ENCODE measurements at regions not wholly inside any gene's neighbourhood (a gene's known extent, or its start where the extent isn't known, plus 50 kb on each side); places are given as distances from the start of the nearest gene placed in this dataset.

DNA sequence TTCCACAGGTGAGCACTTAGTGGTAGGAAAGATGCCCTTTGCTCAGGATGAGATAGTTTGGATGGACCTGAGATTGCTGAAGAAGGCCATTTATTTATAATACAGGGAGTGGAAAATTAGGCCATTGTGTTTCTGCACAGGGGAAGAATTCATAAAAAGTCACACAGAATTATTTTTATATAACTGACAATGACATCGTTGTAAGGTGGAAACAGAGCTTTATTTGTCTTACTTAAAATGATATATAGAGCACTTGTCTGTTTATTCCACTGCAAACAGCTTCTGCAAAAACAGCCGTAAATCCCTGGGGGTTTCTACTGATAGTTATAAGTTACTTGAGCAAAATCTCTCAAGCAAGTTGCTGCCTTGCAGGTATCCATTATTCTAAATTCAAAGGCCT, 158.1 kb upstream of the ZNF521 start:
- 43% methylated on average over 2 of the region's 2 CpGs for WGBS
- TF ChIP-seq, protein P1, sequence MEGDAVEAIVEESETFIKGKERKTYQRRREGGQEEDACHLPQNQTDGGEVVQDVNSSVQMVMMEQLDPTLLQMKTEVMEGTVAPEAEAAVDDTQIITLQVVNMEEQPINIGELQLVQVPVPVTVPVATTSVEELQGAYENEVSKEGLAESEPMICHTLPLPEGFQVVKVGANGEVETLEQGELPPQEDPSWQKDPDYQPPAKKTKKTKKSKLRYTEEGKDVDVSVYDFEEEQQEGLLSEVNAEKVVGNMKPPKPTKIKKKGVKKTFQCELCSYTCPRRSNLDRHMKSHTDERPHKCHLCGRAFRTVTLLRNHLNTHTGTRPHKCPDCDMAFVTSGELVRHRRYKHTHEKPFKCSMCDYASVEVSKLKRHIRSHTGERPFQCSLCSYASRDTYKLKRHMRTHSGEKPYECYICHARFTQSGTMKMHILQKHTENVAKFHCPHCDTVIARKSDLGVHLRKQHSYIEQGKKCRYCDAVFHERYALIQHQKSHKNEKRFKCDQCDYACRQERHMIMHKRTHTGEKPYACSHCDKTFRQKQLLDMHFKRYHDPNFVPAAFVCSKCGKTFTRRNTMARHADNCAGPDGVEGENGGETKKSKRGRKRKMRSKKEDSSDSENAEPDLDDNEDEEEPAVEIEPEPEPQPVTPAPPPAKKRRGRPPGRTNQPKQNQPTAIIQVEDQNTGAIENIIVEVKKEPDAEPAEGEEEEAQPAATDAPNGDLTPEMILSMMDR (IDR thresholded peaks at IDR 0.05), result no peak
- no peak for TF ChIP-seq POLR2A (IDR thresholded peaks at IDR 0.05)
- TF ChIP-seq POLR2AphosphoS5 (IDR thresholded peaks at IDR 0.05), result no peak
- Histone ChIP-seq H3K27ac (no peak overlapping the region), H3K27me3 (replicated peaks; ENCODE audit: insufficient read depth) (no peaks in the 10 kb centered on the region), H3K4me1 (replicated peaks) (no peaks in the 10 kb centered on the region), H3K36me3 (no peaks in the 10 kb centered on the region), H3K4me3 (no peak overlapping the region), H3K9me3 (no peaks in the 10 kb centered on the region)
- no peak for DNase-seq (ENCODE audit: low spot score)
- intact Hi-C loops (cut with DNase I), result no loop called here

DNA sequence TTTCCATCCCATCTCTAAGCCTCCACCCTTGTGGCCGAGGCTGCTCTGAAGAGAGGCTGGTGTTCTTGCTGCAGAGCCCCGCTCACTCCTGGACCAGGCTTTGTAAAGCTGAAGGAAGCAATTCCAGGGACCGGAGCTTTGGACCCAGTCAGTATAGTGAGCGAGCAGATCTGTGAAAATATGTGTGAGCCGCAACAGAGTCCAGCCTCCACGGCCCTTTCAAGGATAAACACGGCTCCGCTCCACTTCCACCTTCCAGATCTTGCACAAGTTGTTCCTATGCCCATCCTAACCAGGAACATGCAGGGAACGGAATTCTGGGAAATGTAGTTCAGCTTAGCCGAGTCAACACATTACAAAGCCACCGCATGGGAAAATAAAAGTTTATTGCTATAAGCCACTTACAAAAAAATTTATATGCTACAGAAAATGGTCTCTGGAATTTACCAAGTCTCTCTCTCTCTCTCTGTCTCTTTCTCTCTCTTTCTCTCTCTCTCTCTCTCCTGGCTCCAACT, 151.7 kb upstream of the ZNF521 start:
- H3K4me3 ChIP-seq, result peak overlapping the region in 1 of 2 donors; percentile 16
- H3K36me3 ChIP-seq, result no peaks in the 10 kb centered on the region
- TF ChIP-seq, protein P1 (IDR thresholded peaks at IDR 0.05), result no peak
- peak; percentile 85 for TF ChIP-seq POLR2AphosphoS5 (IDR thresholded peaks at IDR 0.05)
- no peaks in the 10 kb centered on the region for H3K4me1 ChIP-seq (replicated peaks)
- no peaks in the 10 kb centered on the region for H3K9me3 ChIP-seq
- H3K27me3 ChIP-seq (replicated peaks; ENCODE audit: insufficient read depth), result no peaks in the 10 kb centered on the region
- intact Hi-C loops (cut with DNase I), result no loop called here
- DNase-seq (ENCODE audit: low spot score), result peak; percentile 28
- 4% methylated on average over 11 of the region's 11 CpGs for WGBS
- H3K27ac ChIP-seq, result no peak overlapping the region

DNA sequence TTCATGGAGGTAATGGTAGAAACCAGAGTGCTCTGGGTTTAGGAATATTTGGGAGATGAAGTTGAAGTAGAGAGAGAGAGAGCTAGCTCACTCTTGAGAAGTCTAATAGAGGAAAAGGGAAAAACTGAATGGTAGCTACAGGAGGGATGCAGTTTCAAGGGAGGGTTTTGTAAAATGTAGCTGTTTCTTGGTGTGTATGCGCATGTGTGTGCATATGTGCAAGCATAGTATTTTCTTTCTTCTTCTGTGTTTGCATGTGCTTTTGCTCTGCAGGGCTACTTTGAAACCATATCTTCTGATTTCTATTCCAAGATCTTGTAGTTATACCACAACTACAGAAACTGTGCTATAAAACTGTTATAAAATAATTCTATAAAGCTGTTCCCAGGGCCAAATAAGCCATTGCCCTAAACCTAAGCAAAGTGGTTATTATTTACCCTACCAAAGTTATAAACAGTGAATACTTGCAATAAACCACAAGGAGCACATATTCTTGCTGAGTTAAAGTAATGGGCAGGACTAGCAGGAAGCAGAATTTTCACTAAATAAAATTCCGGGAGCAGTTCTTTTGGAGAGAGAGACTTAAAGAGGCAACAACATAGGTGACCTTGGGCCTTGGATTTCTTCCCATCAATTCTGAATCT, 145.3 kb upstream of the ZNF521 start:
- DNase-seq (ENCODE audit: low spot score), result no peak
- no peak overlapping the region for H3K4me3 ChIP-seq
- H3K36me3 ChIP-seq, result no peaks in the 10 kb centered on the region
- 80% methylated on average over 2 of the region's 2 CpGs for WGBS
- H3K4me1 ChIP-seq (replicated peaks), result no peaks in the 10 kb centered on the region
- intact Hi-C loops (cut with DNase I), result no loop called here
- H3K9me3 ChIP-seq, result no peaks in the 10 kb centered on the region
- TF ChIP-seq POLR2AphosphoS5 (IDR thresholded peaks at IDR 0.05) (no peak), POLR2A (IDR thresholded peaks at IDR 0.05) (no peak)
- TF ChIP-seq, protein P1 (IDR thresholded peaks at IDR 0.05), result no peak
- H3K27me3 ChIP-seq (replicated peaks; ENCODE audit: insufficient read depth), result no peaks in the 10 kb centered on the region
- H3K27ac ChIP-seq, result no peak overlapping the region

GRCh38 chr18:25496544-25496943, 144.6 kb upstream of the ZNF521 start:
- Histone ChIP-seq H3K9me3 (no peaks in the 10 kb centered on the region), H3K4me3 (no peak overlapping the region), H3K36me3 (no peaks in the 10 kb centered on the region), H3K27me3 (replicated peaks; ENCODE audit: insufficient read depth) (no peaks in the 10 kb centered on the region), H3K4me1 (replicated peaks) (no peaks in the 10 kb centered on the region), H3K27ac (no peak overlapping the region)
- TF ChIP-seq, protein P1 (IDR thresholded peaks at IDR 0.05), result no peak
- TF ChIP-seq POLR2A (IDR thresholded peaks at IDR 0.05) (no peak), POLR2AphosphoS5 (IDR thresholded peaks at IDR 0.05) (no peak)
- 46% methylated on average over 2 of the region's 2 CpGs for WGBS
- intact Hi-C loops (cut with DNase I), result no loop called here
- no peak for DNase-seq (ENCODE audit: low spot score)

DNA sequence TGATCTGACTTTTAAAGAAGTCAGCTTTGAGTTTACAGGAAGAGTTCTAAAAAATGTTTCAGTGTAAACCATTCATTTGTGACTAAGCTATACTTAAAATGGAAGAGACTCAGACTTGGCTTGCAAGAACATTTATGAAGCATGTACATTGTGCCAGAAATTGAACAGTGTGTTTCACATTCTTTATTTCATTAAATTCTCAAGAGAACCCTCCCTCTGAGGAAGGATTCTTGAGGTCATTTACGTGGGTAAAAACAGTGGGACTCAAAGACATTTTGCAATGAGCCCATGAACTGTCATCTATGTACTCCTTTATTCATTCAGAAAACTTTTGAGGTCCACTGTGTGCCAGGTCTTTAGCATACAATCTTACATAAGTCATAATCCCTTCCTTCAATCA, 143.6 kb upstream of the ZNF521 start:
- no peak for DNase-seq (ENCODE audit: low spot score)
- Histone ChIP-seq H3K4me3 (no peak overlapping the region), H3K9me3 (no peaks in the 10 kb centered on the region), H3K27me3 (replicated peaks; ENCODE audit: insufficient read depth) (no peaks in the 10 kb centered on the region), H3K4me1 (replicated peaks) (no peaks in the 10 kb centered on the region), H3K36me3 (no peaks in the 10 kb centered on the region), H3K27ac (no peak overlapping the region)
- 71% methylated on average over 1 of the region's 1 CpG for WGBS
- no peak for TF ChIP-seq POLR2A (IDR thresholded peaks at IDR 0.05)
- TF ChIP-seq POLR2AphosphoS5 (IDR thresholded peaks at IDR 0.05), result no peak
- TF ChIP-seq, protein P1 (IDR thresholded peaks at IDR 0.05), result no peak
- intact Hi-C loops (cut with DNase I), result no loop called here
